Kidney (tissue), 13 donors: ENCODE measurements at regions not wholly inside any gene's neighbourhood (a gene's known extent, or its start where the extent isn't known, plus 50 kb on each side); places are given as distances from the start of the nearest gene placed in this dataset.

ENCODE experiments used
- DNase-seq, 5 donors: peaks; one replicate each; pipeline ENCODE4 v3.0.0-alpha.2; 2013 to 2020
- FAIRE-seq: peaks from 2 replicates; lab custom pipeline; 2012; peaks lifted over from hg19 to GRCh38; lab: Jason Lieb, UNC
- H3K27ac ChIP-seq, 2 donors: one replicate each; pipeline ENCODE4 v1.7.0; 2013; ENCODE audit warnings: low read depth in 2 of 2, low read length in 2 of 2, inconsistent platforms in 1 of 2
- H3K27me3 ChIP-seq: one replicate; pipeline ENCODE4 v1.7.1; 2013; ENCODE audit warnings: low read length, inconsistent platforms; ENCODE audit not compliant: control insufficient read depth, insufficient read depth
- H3K36me3 ChIP-seq, 3 donors: one replicate each; pipeline versions ENCODE4 v1.7.0 to v1.7.1; 2013; ENCODE audit warnings: low read length in 3 of 3, control low read depth in 1 of 3, inconsistent platforms in 1 of 3; ENCODE audit not compliant: insufficient read depth in 3 of 3, control insufficient read depth in 2 of 3
- H3K4me1 ChIP-seq, 3 donors: one replicate each; pipeline versions ENCODE4 v1.7.0 to v1.7.1; 2013; ENCODE audit warnings: low read length in 3 of 3, inconsistent platforms in 1 of 3, low read depth in 1 of 3; ENCODE audit not compliant: control insufficient read depth in 2 of 3, insufficient read depth in 2 of 3
- H3K4me3 ChIP-seq, 3 donors: one replicate each; pipeline versions ENCODE4 v1.7.0 to v1.8.1; 2013; ENCODE audit warnings: low read length in 3 of 3, control low read depth in 1 of 3, inconsistent platforms in 1 of 3
- H3K9ac ChIP-seq, 3 donors: one replicate each; pipeline versions ENCODE4 v1.7.0 to v1.7.1; 2013; ENCODE audit warnings: low read length in 3 of 3, control low read depth in 1 of 3, inconsistent platforms in 1 of 3
- H3K9me3 ChIP-seq, 3 donors: one replicate each; pipeline versions ENCODE4 v1.7.0 to v1.7.1; 2013; ENCODE audit warnings: low read length in 3 of 3, control low read depth in 1 of 3, inconsistent platforms in 1 of 3; ENCODE audit not compliant: control insufficient read depth in 2 of 3, insufficient read depth in 1 of 3
- intact Hi-C: fragments of 100-400 bp; cut with DNase I; formaldehyde crosslinking; loops from one replicate; pipeline ENCODE4 v1.11.1; 2022
- TF ChIP-seq, protein P1 (sequence below): IDR thresholded peaks from 3 replicates; pipeline ENCODE4 v1.5.1; 2012; ENCODE audit warnings: mild to moderate bottlenecking, moderate library complexity, borderline replicate concordance; ENCODE audit not compliant: insufficient read depth; ENCODE audit errors: extremely low read depth
- donor health status: control.
- donor health status: control.
- donor health status: control.
- donor health status: control.
- donor health status: control.
- donor health status: DM: yes; HTN: yes; CAD: no.
- donor health status: Normal renal cell carcinoma (clear cell type).

DNA sequence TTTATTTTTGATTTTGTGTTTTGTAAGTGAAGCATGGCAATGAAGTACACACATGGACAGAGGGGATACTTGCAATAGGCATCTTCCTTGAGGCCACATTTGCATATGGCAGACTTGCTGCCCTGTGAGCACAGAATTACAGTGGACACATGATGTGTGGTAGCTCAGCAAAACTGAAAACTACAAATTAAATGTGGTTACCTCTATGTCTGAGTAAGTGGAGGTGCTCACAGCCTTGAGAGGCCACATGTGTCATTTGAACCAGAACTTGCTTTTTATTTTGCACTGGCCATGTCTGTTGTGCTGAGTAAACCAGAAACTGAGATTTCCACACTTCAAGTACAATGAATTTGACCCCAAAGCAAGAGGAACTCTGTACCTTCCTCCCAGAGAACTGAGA lies 998.5 kb upstream of the NXPH2 start:
- Histone ChIP-seq H3K9ac (no peak overlapping the region), H3K27ac (no peak overlapping the region), H3K36me3 (no peaks in the 10 kb centered on the region), H3K4me1 (no peaks in the 10 kb centered on the region), H3K4me3 (no peak overlapping the region), H3K9me3 (no peaks in the 10 kb centered on the region), H3K27me3 (no peaks in the 10 kb centered on the region)
- no peak for DNase-seq
- FAIRE-seq, result no peak
- TF ChIP-seq, protein P1, sequence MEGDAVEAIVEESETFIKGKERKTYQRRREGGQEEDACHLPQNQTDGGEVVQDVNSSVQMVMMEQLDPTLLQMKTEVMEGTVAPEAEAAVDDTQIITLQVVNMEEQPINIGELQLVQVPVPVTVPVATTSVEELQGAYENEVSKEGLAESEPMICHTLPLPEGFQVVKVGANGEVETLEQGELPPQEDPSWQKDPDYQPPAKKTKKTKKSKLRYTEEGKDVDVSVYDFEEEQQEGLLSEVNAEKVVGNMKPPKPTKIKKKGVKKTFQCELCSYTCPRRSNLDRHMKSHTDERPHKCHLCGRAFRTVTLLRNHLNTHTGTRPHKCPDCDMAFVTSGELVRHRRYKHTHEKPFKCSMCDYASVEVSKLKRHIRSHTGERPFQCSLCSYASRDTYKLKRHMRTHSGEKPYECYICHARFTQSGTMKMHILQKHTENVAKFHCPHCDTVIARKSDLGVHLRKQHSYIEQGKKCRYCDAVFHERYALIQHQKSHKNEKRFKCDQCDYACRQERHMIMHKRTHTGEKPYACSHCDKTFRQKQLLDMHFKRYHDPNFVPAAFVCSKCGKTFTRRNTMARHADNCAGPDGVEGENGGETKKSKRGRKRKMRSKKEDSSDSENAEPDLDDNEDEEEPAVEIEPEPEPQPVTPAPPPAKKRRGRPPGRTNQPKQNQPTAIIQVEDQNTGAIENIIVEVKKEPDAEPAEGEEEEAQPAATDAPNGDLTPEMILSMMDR, result no peak
- intact Hi-C loops, result no loop called here

DNA sequence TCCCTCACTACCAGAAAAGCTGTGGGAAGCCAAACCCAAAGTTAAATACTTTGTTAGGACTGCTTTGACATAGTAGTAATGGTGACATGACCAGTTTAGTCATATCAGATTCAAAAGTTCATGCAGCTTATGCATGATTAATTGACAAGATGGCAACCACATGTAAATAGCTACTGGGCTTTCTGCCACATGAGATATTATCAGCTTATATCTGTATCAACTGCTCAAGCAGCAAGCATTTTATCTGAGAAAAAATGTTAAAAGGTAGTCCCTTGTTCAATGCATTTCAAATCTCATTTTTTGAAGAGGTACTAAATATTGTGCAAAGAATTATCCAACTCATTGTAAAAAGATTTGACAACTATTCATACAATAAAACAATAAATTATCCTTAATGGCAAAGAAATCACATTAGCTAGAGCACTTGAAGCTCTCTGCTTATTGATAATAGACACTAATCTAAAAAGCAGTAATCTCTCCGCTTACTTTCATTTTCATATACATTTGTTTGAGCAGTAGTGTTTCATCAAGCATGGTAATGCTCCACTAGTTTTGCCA lies 993.6 kb upstream of the NXPH2 start:
- no peaks in the 10 kb centered on the region for H3K9me3 ChIP-seq
- TF ChIP-seq, protein P1, result no peak
- H3K27me3 ChIP-seq, result no peaks in the 10 kb centered on the region
- DNase-seq (no peak), FAIRE-seq (no peak)
- no peak overlapping the region for H3K9ac ChIP-seq
- intact Hi-C loops, result no loop called here
- no peaks in the 10 kb centered on the region for H3K36me3 ChIP-seq
- no peak overlapping the region for H3K4me3 ChIP-seq
- H3K4me1 ChIP-seq, result no peaks in the 10 kb centered on the region
- no peak overlapping the region for H3K27ac ChIP-seq

DNA sequence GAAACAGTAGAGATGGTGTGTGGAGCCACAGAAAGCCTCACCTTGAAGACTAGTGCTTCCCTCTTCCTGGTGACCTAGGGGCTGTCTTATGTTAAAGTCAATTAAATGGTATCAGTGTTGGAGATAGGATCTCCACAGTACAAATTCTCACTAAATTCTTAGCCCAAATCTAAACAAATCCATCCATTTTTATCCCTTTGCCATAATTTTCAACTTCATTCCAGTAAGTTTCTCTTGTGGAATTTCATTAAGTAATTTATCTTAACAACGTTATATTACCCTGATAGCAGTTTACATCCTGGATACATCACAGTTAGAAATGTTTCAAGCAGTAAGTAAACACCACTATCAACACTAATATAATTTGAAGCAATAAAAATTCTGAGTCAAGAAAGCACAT lies 989.4 kb upstream of the NXPH2 start:
- H3K4me1 ChIP-seq, result no peaks in the 10 kb centered on the region
- no peak overlapping the region for H3K9ac ChIP-seq
- FAIRE-seq (no peak), DNase-seq (no peak)
- intact Hi-C loops, result no loop called here
- H3K27me3 ChIP-seq, result no peaks in the 10 kb centered on the region
- no peaks in the 10 kb centered on the region for H3K36me3 ChIP-seq
- no peak overlapping the region for H3K4me3 ChIP-seq
- H3K27ac ChIP-seq, result no peak overlapping the region
- H3K9me3 ChIP-seq, result no peaks in the 10 kb centered on the region
- TF ChIP-seq, protein P1, result no peak

DNA sequence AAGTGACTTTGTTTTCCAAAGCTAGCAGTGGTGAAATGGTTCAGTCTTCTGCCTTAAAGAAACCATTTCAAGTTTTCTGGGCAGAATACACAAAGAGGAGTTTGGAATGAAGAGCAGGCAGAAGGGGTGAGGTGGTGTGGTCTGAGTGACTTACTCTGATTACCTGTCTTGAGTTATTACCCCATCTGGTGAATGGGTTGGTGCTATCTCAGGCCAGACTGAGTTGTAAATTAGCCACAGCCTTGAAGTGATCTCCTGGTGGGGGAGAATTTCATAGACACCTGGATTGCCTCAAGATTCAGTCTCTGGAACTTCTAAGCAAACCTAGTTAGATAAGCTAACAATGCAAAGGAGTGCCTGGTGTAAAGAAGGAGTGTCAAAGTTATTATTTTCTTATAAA lies 983.5 kb upstream of the NXPH2 start:
- no peaks in the 10 kb centered on the region for H3K9me3 ChIP-seq
- no peak overlapping the region for H3K4me3 ChIP-seq
- no peak overlapping the region for H3K27ac ChIP-seq
- H3K4me1 ChIP-seq, result no peaks in the 10 kb centered on the region
- no peaks in the 10 kb centered on the region for H3K36me3 ChIP-seq
- TF ChIP-seq, protein P1, result no peak
- intact Hi-C loops, result no loop called here
- no peak overlapping the region for H3K9ac ChIP-seq
- DNase-seq (no peak), FAIRE-seq (no peak)
- H3K27me3 ChIP-seq, result no peaks in the 10 kb centered on the region
